ENCODE measurements at regions not wholly inside any gene's neighbourhood (a gene's known extent, or its start where the extent isn't known, plus 50 kb on each side); places are given as distances from the start of the nearest gene placed in this dataset.

GRCh38 chr6:84920021-84920420 lies 155.6 kb upstream of the TBX18 start:
- no peak for TF ChIP-seq CTCF (IDR thresholded peaks at IDR 0.05; ENCODE audit: low read depth, low read length)
- no peak for TF ChIP-seq POLR2A (IDR thresholded peaks at IDR 0.05; ENCODE audit: extremely low read depth, insufficient read length)
